HUES48 (cell line): ENCODE measurements at regions not wholly inside any gene's neighbourhood (a gene's known extent, or its start where the extent isn't known, plus 50 kb on each side); places are given as distances from the start of the nearest gene placed in this dataset.

Source experiments
- H3K27ac ChIP-seq: one replicate; pipeline ENCODE4 v1.7.0; 2013; ENCODE audit warnings: low read depth, low read length, inconsistent platforms
- H3K27me3 ChIP-seq: 2 replicates; pipeline ENCODE4 v1.6.1; 2013; ENCODE audit warnings: mild to moderate bottlenecking, low read length; ENCODE audit not compliant: control insufficient read depth, insufficient read depth
- H3K36me3 ChIP-seq: 2 replicates; pipeline ENCODE4 v1.6.1; 2013; ENCODE audit warnings: low read length; ENCODE audit not compliant: control insufficient read depth, insufficient read depth
- H3K4me1 ChIP-seq: 2 replicates; pipeline ENCODE4 v1.6.1; 2013; ENCODE audit warnings: mild to moderate bottlenecking, low read length; ENCODE audit not compliant: control insufficient read depth, insufficient read depth
- H3K4me3 ChIP-seq: 2 replicates; pipeline ENCODE4 v1.5.1; 2013; ENCODE audit warnings: mild to moderate bottlenecking, low read depth, low read length
- H3K9ac ChIP-seq: 2 replicates; pipeline ENCODE4 v1.6.1; 2013; ENCODE audit warnings: mild to moderate bottlenecking, low read depth, low read length, moderate library complexity
- H3K9me3 ChIP-seq: 2 replicates; pipeline ENCODE4 v1.6.1; 2013; ENCODE audit warnings: low read length; ENCODE audit not compliant: control insufficient read depth, insufficient read depth

DNA sequence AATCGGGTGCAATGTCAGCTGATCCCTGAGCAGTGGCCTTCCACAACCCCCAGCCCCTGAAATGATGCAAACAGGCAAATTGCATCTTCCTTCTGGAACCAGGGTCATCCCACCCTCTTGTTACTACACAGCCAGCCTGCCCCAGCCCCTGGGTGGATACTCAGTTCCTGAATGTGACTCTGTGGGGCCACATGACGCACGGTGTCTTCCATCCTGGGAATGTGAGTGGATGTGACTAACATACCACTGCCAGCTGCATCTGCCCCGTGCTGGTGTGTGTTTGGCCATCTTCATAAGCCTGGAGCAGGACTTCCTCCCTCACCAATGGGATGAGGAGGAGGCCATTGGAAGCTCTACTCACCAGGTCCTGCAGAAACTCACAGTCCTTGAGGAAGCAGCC, 257.9 kb upstream of the ADAMTS16 start:
- H3K4me3 ChIP-seq: no peak overlapping the region
- no peaks in the 10 kb centered on the region for H3K27me3 ChIP-seq
- no peaks in the 10 kb centered on the region for H3K36me3 ChIP-seq
- no peak overlapping the region for H3K27ac ChIP-seq
- H3K9me3 ChIP-seq: no peaks in the 10 kb centered on the region
- H3K4me1 ChIP-seq: no peaks in the 10 kb centered on the region
- no peak overlapping the region for H3K9ac ChIP-seq

DNA sequence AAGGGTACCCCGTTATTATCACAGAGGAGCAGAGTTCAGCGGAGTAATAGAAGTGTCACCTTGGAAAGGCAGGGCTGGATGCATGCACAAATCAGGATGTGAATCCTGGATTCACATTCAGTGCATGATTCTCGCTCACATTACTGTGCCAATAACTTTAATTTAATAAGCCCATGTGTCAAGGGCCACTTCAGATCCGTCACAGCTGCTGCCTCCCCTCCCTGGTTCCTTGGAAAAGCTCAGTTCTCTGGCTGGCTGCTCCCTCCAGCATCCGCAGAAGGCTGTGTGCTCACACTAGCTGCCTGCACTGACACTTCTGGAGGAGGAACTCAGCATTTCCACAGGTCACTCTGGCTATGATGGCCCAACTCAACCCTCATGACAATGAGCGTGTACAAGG, 256.8 kb upstream of the ADAMTS16 start:
- no peaks in the 10 kb centered on the region for H3K9me3 ChIP-seq
- H3K27me3 ChIP-seq: no peaks in the 10 kb centered on the region
- no peaks in the 10 kb centered on the region for H3K36me3 ChIP-seq
- H3K27ac ChIP-seq: no peak overlapping the region
- no peaks in the 10 kb centered on the region for H3K4me1 ChIP-seq
- no peak overlapping the region for H3K9ac ChIP-seq
- no peak overlapping the region for H3K4me3 ChIP-seq

DNA sequence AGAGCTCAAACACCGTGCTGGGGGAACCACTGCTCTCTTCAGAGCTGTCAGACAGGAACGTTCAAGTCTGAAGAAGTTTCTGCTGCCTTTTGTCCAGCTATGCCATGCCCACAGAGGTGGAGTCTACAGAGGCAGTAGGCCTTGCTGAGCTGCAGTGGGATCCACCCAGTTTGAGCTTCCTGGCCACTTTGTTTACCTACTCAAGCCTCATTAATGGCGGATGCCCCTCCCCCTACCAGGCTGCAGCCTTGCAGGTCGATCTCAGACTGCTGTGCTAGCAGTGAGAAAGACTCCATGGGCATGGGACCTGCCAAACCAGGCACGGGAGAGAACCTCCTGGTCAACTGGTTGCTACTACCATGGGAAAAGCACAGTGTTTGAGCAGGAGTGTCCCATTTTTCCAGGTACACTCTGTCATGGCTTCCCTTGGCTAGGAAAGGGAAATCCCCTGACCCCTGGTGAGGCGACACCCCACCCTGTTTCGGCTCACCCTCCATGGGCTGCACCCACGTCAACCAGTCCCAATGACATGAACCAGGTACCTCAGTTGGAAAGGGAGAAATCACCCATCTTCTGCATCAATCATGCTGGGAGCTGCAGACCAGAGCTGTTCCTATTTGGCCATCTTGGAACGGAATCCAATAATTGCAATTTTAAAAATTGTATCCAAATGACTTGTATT, 246.9 kb upstream of the ADAMTS16 start:
- Histone ChIP-seq H3K4me1 (no peaks in the 10 kb centered on the region), H3K9ac (no peak overlapping the region)

DNA sequence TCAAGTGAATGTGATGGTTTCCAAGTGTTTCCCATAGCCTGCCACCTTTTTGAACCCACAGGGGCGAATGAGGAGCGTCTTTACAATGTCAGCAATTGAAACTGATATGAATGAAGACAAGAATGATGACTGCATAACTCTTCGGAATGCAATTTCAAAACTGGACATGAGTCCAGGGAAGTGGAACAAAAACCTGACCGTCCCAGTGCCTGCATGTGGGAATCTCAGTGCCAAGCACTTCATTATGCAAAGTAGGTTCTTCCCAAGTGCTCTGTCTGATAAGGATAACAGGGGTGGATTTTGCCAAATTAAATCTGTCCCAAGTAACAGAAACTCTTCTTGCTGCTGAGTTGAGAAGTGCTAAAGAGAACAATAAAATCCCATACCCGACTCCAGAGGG, 243.8 kb upstream of the ADAMTS16 start:
- no peak overlapping the region for H3K4me3 ChIP-seq
- H3K27me3 ChIP-seq: no peaks in the 10 kb centered on the region
- H3K9me3 ChIP-seq: no peaks in the 10 kb centered on the region

More for the DNA sequence above, 246.9 kb upstream of the ADAMTS16 start:
- Histone ChIP-seq H3K9me3 (no peaks in the 10 kb centered on the region), H3K4me3 (no peak overlapping the region), H3K27me3 (no peaks in the 10 kb centered on the region), H3K27ac (no peak overlapping the region), H3K36me3 (no peaks in the 10 kb centered on the region)

DNA sequence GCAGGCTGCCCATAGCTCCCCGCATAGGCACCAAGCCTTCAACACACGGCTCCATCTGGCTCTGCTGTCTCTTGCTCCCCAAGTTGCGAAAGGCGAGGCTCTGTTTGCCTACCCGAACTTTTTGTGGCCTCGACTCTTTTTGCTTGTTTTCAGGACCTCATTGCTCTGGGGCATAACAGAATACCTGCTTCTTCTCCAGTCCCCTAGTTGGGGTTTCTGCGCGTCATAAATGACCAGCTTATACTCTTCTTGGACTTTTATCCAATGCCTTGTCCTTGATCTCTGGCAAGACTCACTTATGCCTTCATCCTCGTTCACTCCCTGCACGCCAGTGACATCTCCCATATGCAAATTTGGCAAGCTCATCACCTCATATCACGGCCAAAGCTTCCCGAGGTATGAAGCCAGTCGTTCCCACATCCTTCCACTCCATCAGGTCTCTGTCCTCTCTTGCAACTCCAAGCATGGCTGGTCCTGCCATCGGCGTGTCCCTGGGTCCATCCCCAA, 238.8 kb upstream of the ADAMTS16 start:
- no peaks in the 10 kb centered on the region for H3K9me3 ChIP-seq
- H3K4me1 ChIP-seq: no peaks in the 10 kb centered on the region
- no peak overlapping the region for H3K27ac ChIP-seq
- H3K4me3 ChIP-seq: no peak overlapping the region
- no peak overlapping the region for H3K9ac ChIP-seq
- no peaks in the 10 kb centered on the region for H3K27me3 ChIP-seq
- no peaks in the 10 kb centered on the region for H3K36me3 ChIP-seq

More for the DNA sequence above, 243.8 kb upstream of the ADAMTS16 start:
- Histone ChIP-seq H3K27ac (no peak overlapping the region), H3K36me3 (no peaks in the 10 kb centered on the region), H3K9ac (no peak overlapping the region), H3K4me1 (no peaks in the 10 kb centered on the region)

DNA sequence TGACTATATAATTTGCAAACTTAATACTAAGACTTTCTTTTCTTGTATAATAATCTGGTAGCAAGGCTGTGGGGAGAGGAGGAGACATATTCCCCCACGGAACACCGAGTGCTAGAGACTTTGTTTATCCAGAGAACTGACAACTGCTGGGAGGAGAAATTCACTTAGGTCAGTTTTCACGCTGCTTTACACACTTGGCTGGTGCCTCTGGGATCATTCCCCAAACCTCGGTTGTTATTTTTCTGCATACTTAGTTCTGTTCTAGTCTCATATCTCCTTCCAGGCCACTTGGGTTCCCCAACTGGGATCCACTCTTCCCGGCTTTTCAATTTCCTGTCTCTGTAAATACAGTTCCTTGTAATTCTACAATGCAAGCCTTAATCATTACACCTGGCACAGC, 238.2 kb upstream of the ADAMTS16 start:
- Histone ChIP-seq H3K36me3 (no peaks in the 10 kb centered on the region), H3K9ac (no peak overlapping the region), H3K9me3 (no peaks in the 10 kb centered on the region), H3K27ac (no peak overlapping the region), H3K4me3 (no peak overlapping the region), H3K27me3 (no peaks in the 10 kb centered on the region), H3K4me1 (no peaks in the 10 kb centered on the region)

DNA sequence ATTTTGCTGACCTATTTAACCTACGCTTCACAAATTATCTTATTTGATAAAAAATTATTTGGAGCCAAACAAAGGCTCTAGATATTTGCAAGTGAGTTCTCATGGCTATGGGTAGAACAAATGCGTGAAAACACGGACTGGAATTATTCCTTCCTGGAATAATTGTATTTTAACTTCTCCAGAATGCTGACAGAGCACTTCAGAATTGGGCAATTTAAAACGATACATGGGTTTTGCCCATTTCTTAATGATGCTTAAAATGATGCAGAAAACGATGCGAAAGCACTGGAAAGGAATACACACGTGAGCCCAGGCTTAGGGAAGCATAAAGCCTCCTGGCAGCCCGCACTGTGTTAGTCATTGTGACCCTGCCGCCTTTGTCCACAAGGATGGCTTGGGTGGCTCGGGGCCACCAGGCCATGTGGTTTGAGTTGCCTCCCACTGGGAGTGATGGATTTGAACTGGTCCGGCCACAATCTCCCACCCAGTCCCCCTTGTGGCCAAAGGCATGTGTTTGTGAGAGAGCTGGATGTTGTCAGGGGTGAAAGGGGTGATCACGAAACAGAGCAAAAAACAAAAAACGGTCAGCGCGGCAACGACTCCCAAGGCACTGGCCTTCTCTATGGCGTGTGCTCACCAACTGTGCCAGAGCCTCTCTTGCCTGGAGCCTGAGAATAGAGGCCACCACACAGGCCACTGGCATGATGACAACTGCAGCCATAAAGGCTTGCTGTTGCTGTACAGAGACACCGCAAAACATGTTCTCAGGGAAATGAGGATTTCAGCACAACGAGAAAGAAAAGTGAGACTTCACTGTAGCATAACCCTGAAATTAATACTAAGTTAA, 234.2 kb upstream of the ADAMTS16 start:
- H3K4me1 ChIP-seq: no peaks in the 10 kb centered on the region
- no peaks in the 10 kb centered on the region for H3K9me3 ChIP-seq
- H3K4me3 ChIP-seq: no peak overlapping the region
- no peaks in the 10 kb centered on the region for H3K27me3 ChIP-seq
- no peak overlapping the region for H3K9ac ChIP-seq
- H3K36me3 ChIP-seq: no peaks in the 10 kb centered on the region
- H3K27ac ChIP-seq: no peak overlapping the region

DNA sequence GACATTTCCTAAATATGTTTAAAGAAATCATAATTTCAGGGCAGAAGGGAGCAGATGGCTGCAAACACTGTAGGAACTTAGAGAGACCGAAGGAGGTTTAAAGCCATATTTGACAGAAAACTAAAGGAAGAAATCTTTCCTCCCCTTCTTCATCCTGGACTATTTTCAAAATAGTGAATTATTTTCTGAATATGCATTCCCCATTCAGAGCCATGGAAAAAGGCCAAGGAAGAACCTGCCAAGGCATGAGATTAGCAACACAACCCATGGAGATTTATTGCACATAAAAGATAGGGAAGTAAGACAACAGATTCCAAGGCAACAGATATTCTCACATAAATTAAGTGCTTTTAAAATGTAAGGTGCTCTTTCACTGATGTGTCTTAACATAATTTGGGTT, 233.3 kb upstream of the ADAMTS16 start:
- no peak overlapping the region for H3K27ac ChIP-seq
- no peak overlapping the region for H3K4me3 ChIP-seq
- no peak overlapping the region for H3K9ac ChIP-seq
- H3K36me3 ChIP-seq: no peaks in the 10 kb centered on the region
- no peaks in the 10 kb centered on the region for H3K27me3 ChIP-seq
- H3K9me3 ChIP-seq: no peaks in the 10 kb centered on the region
- no peaks in the 10 kb centered on the region for H3K4me1 ChIP-seq

DNA sequence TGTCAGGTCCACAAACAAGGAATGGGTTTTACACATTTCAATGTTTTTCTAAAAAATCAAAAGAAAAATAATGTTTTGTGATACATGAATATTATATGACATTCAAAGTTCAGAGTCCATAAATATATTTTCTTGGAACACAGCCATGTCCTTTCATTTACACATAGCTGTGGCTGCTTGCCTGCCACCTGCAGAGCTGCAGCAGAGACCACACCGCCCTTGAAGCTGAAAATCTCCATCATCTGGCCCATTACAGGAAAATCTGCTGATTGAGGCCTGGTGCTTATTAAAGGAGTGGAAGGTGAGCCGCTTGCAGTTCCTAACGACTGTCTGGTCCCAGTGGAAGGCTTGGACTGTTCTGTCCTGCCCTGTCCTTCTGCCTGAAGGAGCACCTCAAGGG, 232.6 kb upstream of the ADAMTS16 start:
- Histone ChIP-seq H3K4me3 (no peak overlapping the region), H3K27me3 (no peaks in the 10 kb centered on the region), H3K9ac (no peak overlapping the region), H3K27ac (no peak overlapping the region), H3K4me1 (no peaks in the 10 kb centered on the region), H3K36me3 (no peaks in the 10 kb centered on the region), H3K9me3 (no peaks in the 10 kb centered on the region)

DNA sequence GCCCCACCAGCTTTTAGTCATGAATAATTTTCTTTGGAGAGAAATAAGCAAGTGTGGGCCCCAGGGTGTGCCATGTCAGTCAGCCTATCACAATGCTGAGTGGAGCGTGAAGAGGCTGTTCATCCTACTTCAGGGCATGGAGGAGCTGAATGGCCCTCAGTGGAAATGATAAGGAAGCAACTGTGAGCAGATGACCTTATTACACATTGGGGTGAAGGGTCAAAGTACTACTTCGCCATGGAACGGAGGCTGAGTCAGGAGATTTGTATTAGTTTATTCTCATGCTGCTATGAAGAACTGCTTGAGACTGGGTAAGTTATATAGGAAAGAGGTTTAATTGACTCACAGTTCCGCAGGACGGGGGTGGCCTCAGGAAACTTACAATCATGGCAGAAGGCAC, 231.0 kb upstream of the ADAMTS16 start:
- H3K27ac ChIP-seq: no peak overlapping the region
- H3K4me3 ChIP-seq: no peak overlapping the region
- no peaks in the 10 kb centered on the region for H3K27me3 ChIP-seq
- H3K9ac ChIP-seq: no peak overlapping the region
- no peaks in the 10 kb centered on the region for H3K36me3 ChIP-seq
- no peaks in the 10 kb centered on the region for H3K4me1 ChIP-seq
- H3K9me3 ChIP-seq: no peaks in the 10 kb centered on the region
